Endothelial cell (in vitro differentiated cells): ENCODE measurements at regions not wholly inside any gene's neighbourhood (a gene's known extent, or its start where the extent isn't known, plus 50 kb on each side); places are given as distances from the start of the nearest gene placed in this dataset.

Experiments
- DNase-seq: peaks from one replicate; pipeline ENCODE4 v3.0.0; 2021; ENCODE audit warnings: low spot score
- H3K27ac Mint-ChIP-seq: one replicate; pipeline ENCODE4 v1.8.0; 2021; ENCODE audit warnings: mixed read lengths, inconsistent platforms; ENCODE audit not compliant: unreplicated experiment
- H3K27me3 Mint-ChIP-seq: one replicate; pipeline ENCODE4 v1.8.0; 2021; ENCODE audit warnings: mild to moderate bottlenecking, moderate library complexity, mixed read lengths, inconsistent platforms; ENCODE audit not compliant: unreplicated experiment
- H3K36me3 Mint-ChIP-seq: one replicate; pipeline ENCODE4 v1.8.0; 2021; ENCODE audit warnings: mild to moderate bottlenecking, low read depth, mixed read lengths, inconsistent platforms; ENCODE audit not compliant: unreplicated experiment
- H3K4me1 Mint-ChIP-seq: one replicate; pipeline ENCODE4 v1.8.0; 2021; ENCODE audit warnings: mild to moderate bottlenecking, mixed read lengths, inconsistent platforms; ENCODE audit not compliant: unreplicated experiment
- H3K4me3 Mint-ChIP-seq: one replicate; pipeline ENCODE4 v1.8.0; 2021; ENCODE audit warnings: mild to moderate bottlenecking, mixed read lengths, inconsistent platforms; ENCODE audit not compliant: unreplicated experiment
- H3K9me3 Mint-ChIP-seq: one replicate; pipeline ENCODE4 v1.8.0; 2021; ENCODE audit warnings: mixed read lengths, inconsistent platforms; ENCODE audit not compliant: unreplicated experiment
- TF ChIP-seq, protein P1 (sequence below): fragments of 200-600 bp; sonication (generic); IDR thresholded peaks from one replicate; pipeline ENCODE4 v1.5.0; 2021; ENCODE audit warnings: antibody characterized with exemption; ENCODE audit not compliant: unreplicated experiment

DNA sequence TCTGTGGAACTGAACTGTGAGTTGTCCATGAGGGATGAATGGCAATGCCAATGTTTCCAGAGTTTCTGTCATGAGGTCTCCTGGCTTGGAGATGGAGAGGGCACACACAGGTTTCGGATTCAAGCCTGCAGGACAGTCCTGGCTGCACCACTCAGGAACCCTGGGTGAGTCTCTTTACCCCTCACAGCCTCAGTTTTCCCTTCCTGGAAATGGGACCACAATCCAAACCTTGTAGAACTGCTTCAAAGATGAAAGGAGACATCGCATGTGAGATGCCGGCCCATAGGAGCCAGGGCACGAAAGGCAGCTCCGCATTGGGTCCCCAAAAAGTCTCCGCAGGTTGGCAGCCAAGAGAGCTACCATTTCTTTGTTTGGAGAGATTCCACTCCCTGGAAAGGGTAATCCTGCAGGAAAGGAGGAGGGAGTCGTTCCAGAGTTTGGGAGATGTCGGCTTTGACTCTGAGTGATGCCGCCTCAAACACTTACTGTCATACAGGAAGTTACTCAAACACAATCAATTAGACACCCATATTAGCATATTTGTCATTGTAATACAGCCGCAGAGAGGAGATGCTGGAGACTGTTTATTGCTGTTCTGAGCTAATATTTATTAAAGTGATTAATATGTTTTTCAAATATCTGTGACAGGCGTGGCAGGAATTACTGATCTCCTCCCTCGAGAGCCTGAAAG, 318.3 kb downstream of the MN1 start:
- no peak for DNase-seq

DNA sequence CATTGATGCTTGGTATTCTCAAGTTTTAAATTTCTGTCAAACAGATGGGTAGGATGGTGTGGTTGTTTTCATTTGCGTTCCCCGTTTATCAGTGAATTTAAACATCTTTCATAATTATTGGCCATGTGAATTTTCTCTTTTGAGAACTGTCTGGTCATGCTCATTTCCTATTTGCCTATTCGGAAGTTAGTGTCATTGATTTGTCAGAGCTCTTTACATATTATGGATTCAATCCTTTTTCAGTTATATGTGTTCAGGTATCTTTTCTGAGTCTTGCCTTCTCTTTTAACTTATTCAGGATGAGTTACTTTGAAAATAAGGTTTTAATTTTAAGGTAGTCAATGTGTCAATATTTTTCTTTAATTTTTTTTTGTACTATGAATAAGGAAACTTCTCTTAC, 315.7 kb downstream of the MN1 start:
- no peak for DNase-seq
- Mint-ChIP-seq H3K4me1 (no peaks in the 10 kb centered on the region), H3K27ac (no peak overlapping the region), H3K4me3 (no peak overlapping the region), H3K36me3 (no peaks in the 10 kb centered on the region), H3K27me3 (peaks cover 2% of the 10 kb centered on the region), H3K9me3 (no peaks in the 10 kb centered on the region)
- TF ChIP-seq, protein P1, sequence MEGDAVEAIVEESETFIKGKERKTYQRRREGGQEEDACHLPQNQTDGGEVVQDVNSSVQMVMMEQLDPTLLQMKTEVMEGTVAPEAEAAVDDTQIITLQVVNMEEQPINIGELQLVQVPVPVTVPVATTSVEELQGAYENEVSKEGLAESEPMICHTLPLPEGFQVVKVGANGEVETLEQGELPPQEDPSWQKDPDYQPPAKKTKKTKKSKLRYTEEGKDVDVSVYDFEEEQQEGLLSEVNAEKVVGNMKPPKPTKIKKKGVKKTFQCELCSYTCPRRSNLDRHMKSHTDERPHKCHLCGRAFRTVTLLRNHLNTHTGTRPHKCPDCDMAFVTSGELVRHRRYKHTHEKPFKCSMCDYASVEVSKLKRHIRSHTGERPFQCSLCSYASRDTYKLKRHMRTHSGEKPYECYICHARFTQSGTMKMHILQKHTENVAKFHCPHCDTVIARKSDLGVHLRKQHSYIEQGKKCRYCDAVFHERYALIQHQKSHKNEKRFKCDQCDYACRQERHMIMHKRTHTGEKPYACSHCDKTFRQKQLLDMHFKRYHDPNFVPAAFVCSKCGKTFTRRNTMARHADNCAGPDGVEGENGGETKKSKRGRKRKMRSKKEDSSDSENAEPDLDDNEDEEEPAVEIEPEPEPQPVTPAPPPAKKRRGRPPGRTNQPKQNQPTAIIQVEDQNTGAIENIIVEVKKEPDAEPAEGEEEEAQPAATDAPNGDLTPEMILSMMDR: no peak

More for the DNA sequence above, 318.3 kb downstream of the MN1 start:
- H3K4me3 Mint-ChIP-seq: no peak overlapping the region
- H3K9me3 Mint-ChIP-seq: no peaks in the 10 kb centered on the region
- peaks cover 2% of the 10 kb centered on the region for H3K27me3 Mint-ChIP-seq
- TF ChIP-seq, protein P1: no peak
- H3K27ac Mint-ChIP-seq: no peak overlapping the region
- H3K36me3 Mint-ChIP-seq: no peaks in the 10 kb centered on the region
- no peaks in the 10 kb centered on the region for H3K4me1 Mint-ChIP-seq

DNA sequence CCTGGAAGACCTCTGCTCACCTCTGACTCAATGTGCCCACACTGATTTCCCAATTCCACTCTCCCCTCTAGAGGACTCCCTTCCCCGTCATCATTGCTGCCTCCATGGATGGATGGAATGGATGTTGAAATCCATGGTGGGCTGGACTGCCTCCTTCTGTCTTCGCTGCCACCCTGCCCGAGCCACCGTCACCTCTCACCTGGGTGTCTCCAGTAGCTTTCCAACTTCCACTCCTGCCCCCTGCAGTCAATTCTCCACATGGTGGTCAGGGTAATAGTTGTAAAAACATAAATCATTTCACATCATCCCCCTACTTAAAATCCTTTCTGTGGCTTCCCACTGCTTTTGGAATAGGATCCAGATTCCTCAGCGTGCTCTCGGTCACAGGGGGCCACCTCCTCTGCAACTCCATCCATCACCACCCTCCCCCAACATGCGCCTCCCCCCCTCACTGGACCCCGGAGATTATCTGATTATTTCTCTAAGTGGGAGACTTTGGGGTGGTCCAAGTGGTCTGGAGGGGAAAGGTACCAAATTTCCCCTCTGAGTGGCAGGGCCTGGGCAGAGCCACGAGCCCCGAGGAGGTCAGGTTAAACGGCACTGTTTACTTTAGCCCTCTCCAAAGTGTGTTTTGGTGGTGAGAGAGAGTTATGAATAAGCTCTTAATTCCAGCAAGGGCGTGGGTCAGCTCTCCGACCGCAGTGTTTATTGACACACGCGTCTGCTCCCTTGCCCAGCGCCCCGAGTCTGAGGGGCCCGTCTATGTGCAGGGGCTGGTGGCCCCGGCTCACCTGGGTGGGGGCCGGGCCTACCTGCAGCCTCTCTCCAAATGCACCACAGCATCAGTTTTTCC, 313.7 kb downstream of the MN1 start:
- no peak overlapping the region for H3K4me3 Mint-ChIP-seq
- TF ChIP-seq, protein P1: no peak
- H3K36me3 Mint-ChIP-seq: peaks cover 10% of the 10 kb centered on the region
- H3K4me1 Mint-ChIP-seq: no peaks in the 10 kb centered on the region
- no peak for DNase-seq
- H3K27me3 Mint-ChIP-seq: peaks cover 2% of the 10 kb centered on the region
- no peaks in the 10 kb centered on the region for H3K9me3 Mint-ChIP-seq
- H3K27ac Mint-ChIP-seq: no peak overlapping the region

DNA sequence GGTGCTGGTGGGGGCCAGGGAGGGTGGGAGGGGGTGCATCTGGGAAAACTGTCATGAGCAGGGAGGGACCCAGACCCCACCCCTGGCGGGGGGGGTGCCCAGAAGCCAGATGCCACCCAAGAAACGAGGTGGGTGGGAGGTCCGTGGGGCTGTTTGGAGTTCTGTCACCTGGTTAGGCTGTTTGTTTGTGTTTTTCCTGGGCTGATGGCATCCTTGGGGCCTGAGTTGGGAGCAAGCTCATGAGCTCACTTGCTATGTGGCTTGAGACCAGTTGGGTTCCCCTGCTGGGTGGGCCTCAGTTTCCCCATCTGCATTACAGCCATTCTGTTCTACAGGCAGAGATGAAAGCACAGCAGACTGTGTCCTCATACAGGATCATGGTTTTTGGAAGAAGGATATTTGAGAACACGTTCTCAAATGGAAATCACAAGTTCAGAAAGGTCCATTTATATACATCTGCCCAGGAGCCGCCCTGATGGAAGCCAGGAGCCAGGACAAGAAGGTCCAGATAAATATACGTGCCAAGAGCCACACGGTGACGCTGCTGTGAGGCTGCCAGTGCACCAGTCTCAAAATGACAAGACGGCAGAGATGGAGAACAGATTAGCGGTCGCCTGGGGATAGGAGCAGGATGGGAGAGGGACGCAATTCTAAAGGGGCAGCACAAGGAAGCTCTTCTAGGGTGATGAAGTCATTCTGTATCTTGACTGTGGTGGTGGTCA, 312.9 kb downstream of the MN1 start:
- peaks cover 10% of the 10 kb centered on the region for H3K36me3 Mint-ChIP-seq
- TF ChIP-seq, protein P1: no peak
- H3K4me3 Mint-ChIP-seq: no peak overlapping the region
- H3K27ac Mint-ChIP-seq: no peak overlapping the region
- no peaks in the 10 kb centered on the region for H3K9me3 Mint-ChIP-seq
- no peaks in the 10 kb centered on the region for H3K4me1 Mint-ChIP-seq
- DNase-seq: no peak
- H3K27me3 Mint-ChIP-seq: peaks cover 2% of the 10 kb centered on the region
